MM.1S (cell line): ENCODE measurements at regions not wholly inside any gene's neighbourhood (a gene's known extent, or its start where the extent isn't known, plus 50 kb on each side); places are given as distances from the start of the nearest gene placed in this dataset.

Experiments
- DNase-seq: peaks from one replicate; pipeline ENCODE4 v3.0.0-alpha.2; 2015
- H2AFZ ChIP-seq: fragments of 300-600 bp; sonication (generic); 2 replicates; pipeline ENCODE4 v1.6.0; 2016; ENCODE audit warnings: antibody characterized with exemption, low read length
- H3F3A ChIP-seq: fragments of 300-600 bp; sonication (generic); 2 replicates; pipeline ENCODE4 v1.6.1; 2016; ENCODE audit warnings: mild to moderate bottlenecking, antibody characterized with exemption, low read length, moderate library complexity, mixed read lengths; ENCODE audit not compliant: insufficient read depth
- H3K27ac ChIP-seq: fragments of 300-600 bp; sonication (generic); 2 replicates; pipeline ENCODE4 v1.5.1; 2016; ENCODE audit warnings: mild to moderate bottlenecking, low read length
- H3K27me3 ChIP-seq: fragments of 300-600 bp; sonication (generic); replicated peaks from 2 replicates; pipeline ENCODE4 v1.6.0; 2016; ENCODE audit warnings: low read length; ENCODE audit not compliant: insufficient read depth
- H3K36me3 ChIP-seq: fragments of 300-600 bp; sonication (generic); replicated peaks from 2 replicates; pipeline ENCODE4 v1.6.1; 2016; ENCODE audit warnings: mild to moderate bottlenecking, low read length, mixed read lengths; ENCODE audit not compliant: insufficient read depth
- H3K4me1 ChIP-seq: fragments of 300-600 bp; sonication (generic); 2 replicates; pipeline ENCODE4 v1.6.1; 2016; ENCODE audit warnings: low read length, mixed read lengths
- H3K4me2 ChIP-seq: fragments of 300-600 bp; sonication (generic); 2 replicates; pipeline ENCODE4 v1.6.0; 2016; ENCODE audit warnings: low read depth, low read length
- H3K4me3 ChIP-seq: fragments of 300-600 bp; sonication (generic); 2 replicates; pipeline ENCODE4 v1.5.1; 2016; ENCODE audit warnings: low read length, mixed read lengths
- H3K79me2 ChIP-seq: fragments of 300-600 bp; sonication (generic); 2 replicates; pipeline ENCODE4 v1.6.1; 2016; ENCODE audit warnings: mixed run types, low read length, mixed read lengths
- H3K9ac ChIP-seq: fragments of 300-600 bp; sonication (generic); 2 replicates; pipeline ENCODE4 v1.6.1; 2016; ENCODE audit warnings: low read length, mixed read lengths
- H3K9me2 ChIP-seq: fragments of 300-600 bp; sonication (generic); replicated peaks from 2 replicates; pipeline ENCODE4 v1.6.1; 2016; ENCODE audit warnings: mild to moderate bottlenecking, low read length, mixed read lengths; ENCODE audit not compliant: insufficient read depth
- H3K9me3 ChIP-seq: fragments of 300-600 bp; sonication (generic); replicated peaks from 2 replicates; pipeline ENCODE4 v1.6.1; 2016; ENCODE audit warnings: mild to moderate bottlenecking, low read length, mixed read lengths; ENCODE audit not compliant: insufficient read depth
- H4K20me1 ChIP-seq: fragments of 300-600 bp; sonication (generic); 2 replicates; pipeline ENCODE4 v1.6.1; 2016; ENCODE audit warnings: mild to moderate bottlenecking, low read length, moderate library complexity, mixed read lengths; ENCODE audit not compliant: insufficient read depth
- EZH2 ChIP-seq: fragments of 300-600 bp; sonication (generic); optimal IDR thresholded peaks from 2 replicates; pipeline ENCODE3; 2017; ENCODE audit warnings: low read depth, mild to moderate bottlenecking, antibody characterized with exemption, low read length, mixed read lengths
- EZH2phosphoT487 ChIP-seq: fragments of 300-600 bp; sonication (generic); IDR thresholded peaks from 2 replicates; pipeline ENCODE4 v1.6.1; 2018; ENCODE audit warnings: antibody characterized with exemption, low read length
- TF ChIP-seq, protein P1 (sequence below): fragments of 300-600 bp; sonication (generic); IDR thresholded peaks from 2 replicates; pipeline ENCODE4 v1.5.1; 2016; ENCODE audit warnings: antibody characterized with exemption, low read length, mixed read lengths

DNA sequence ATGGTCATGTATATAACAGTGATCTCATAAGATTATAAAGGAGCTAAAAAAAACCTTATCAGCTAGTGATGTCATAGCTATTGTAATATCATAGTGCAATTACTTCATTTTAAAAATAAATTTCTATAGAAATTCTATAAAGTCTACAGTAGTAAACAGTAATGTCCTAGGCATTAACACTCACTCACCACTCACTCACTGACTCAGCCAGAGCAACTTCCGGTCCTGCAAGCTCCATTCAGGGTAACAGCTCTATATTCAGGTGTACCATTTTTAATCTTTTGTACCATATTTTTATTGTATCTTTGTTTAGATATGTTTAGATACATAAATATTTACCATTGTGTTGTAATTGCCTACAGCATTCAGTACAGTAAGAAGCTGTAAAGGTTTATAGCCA lies 524.4 kb upstream of the CDH5 start:
- H3K36me3 ChIP-seq, result no peaks in the 10 kb centered on the region
- H3K9ac ChIP-seq, result no peak overlapping the region
- H3K4me2 ChIP-seq, result no peak overlapping the region
- no peak overlapping the region for H3K27ac ChIP-seq
- no peak for DNase-seq
- H4K20me1 ChIP-seq, result no peaks in the 10 kb centered on the region
- H3K4me1 ChIP-seq, result peaks cover 18% of the 10 kb centered on the region
- no peaks in the 10 kb centered on the region for H3K9me3 ChIP-seq
- no peak for TF ChIP-seq EZH2
- TF ChIP-seq, protein P1, sequence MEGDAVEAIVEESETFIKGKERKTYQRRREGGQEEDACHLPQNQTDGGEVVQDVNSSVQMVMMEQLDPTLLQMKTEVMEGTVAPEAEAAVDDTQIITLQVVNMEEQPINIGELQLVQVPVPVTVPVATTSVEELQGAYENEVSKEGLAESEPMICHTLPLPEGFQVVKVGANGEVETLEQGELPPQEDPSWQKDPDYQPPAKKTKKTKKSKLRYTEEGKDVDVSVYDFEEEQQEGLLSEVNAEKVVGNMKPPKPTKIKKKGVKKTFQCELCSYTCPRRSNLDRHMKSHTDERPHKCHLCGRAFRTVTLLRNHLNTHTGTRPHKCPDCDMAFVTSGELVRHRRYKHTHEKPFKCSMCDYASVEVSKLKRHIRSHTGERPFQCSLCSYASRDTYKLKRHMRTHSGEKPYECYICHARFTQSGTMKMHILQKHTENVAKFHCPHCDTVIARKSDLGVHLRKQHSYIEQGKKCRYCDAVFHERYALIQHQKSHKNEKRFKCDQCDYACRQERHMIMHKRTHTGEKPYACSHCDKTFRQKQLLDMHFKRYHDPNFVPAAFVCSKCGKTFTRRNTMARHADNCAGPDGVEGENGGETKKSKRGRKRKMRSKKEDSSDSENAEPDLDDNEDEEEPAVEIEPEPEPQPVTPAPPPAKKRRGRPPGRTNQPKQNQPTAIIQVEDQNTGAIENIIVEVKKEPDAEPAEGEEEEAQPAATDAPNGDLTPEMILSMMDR, result no peak
- TF ChIP-seq EZH2phosphoT487, result no peak
- H3K9me2 ChIP-seq, result no peaks in the 10 kb centered on the region
- H3F3A ChIP-seq, result peaks cover 9% of the 10 kb centered on the region
- H3K79me2 ChIP-seq, result no peaks in the 10 kb centered on the region
- no peak overlapping the region for H2AFZ ChIP-seq
- H3K27me3 ChIP-seq, result no peaks in the 10 kb centered on the region
- H3K4me3 ChIP-seq, result no peak overlapping the region

DNA sequence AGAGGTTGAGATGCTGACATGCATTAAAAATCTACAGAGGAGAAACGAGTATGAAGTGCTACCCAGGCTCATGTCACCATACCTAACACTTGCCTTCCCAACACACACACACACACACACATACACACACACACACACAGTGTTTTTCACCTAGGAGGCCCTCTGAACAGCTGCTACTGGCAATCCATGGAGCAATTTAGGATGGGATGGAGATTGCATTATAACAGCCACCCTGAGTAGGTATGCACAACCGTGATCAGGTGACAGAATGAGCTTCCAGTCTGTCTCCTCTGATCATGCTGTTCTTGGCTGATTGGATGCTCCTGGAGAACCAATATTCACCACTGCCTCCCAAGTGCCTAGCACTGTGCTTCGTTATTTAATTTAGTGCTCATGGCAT lies 528.5 kb upstream of the CDH5 start:
- no peak overlapping the region for H2AFZ ChIP-seq
- H3F3A ChIP-seq, result peaks cover 9% of the 10 kb centered on the region
- no peak for TF ChIP-seq EZH2phosphoT487
- TF ChIP-seq EZH2, result no peak
- TF ChIP-seq, protein P1, result no peak
- H3K9ac ChIP-seq, result no peak overlapping the region
- H3K9me3 ChIP-seq, result no peaks in the 10 kb centered on the region
- H3K4me2 ChIP-seq, result peak overlapping the region; percentile 64
- no peaks in the 10 kb centered on the region for H4K20me1 ChIP-seq
- H3K4me1 ChIP-seq, result peaks cover 26% of the 10 kb centered on the region
- DNase-seq, result no peak
- H3K27me3 ChIP-seq, result no peaks in the 10 kb centered on the region
- no peaks in the 10 kb centered on the region for H3K79me2 ChIP-seq
- no peak overlapping the region for H3K4me3 ChIP-seq
- peak overlapping the region; percentile 57; the same call in 1 of the 2 replicates for H3K27ac ChIP-seq
- no peaks in the 10 kb centered on the region for H3K9me2 ChIP-seq
- no peaks in the 10 kb centered on the region for H3K36me3 ChIP-seq

DNA sequence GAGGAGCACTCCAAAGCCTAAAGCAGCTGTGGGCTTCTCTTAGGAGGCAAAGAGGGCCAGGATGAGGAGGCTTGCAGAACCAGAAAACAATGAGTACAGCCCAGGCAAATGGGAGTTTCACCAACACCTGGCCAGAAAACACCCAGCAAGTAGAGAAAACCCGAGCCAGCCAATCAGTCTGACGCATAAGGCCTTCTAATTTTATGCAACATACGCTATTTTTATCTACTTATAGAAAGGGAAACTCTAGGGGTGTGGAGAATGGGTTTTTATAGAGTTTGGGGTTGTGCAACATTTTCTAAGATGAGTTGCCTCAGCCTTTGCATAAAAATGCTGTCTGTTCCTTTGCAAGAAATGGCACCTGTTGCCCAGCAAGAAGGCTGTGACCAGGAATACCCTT lies 529.0 kb upstream of the CDH5 start:
- Histone ChIP-seq H3K4me3 (no peak overlapping the region), H3K27me3 (no peaks in the 10 kb centered on the region), H3K79me2 (no peaks in the 10 kb centered on the region), H3K36me3 (no peaks in the 10 kb centered on the region), H3K9me3 (no peaks in the 10 kb centered on the region), H4K20me1 (no peaks in the 10 kb centered on the region), H2AFZ (no peak overlapping the region), H3K9me2 (no peaks in the 10 kb centered on the region), H3K27ac (peak overlapping the region; percentile 57; the same call in 1 of the 2 replicates), H3K9ac (no peak overlapping the region), H3K4me1 (peaks cover 26% of the 10 kb centered on the region), H3K4me2 (peak overlapping the region; percentile 64), H3F3A (peaks cover 9% of the 10 kb centered on the region)
- TF ChIP-seq EZH2phosphoT487, result no peak
- TF ChIP-seq, protein P1, result no peak
- no peak for TF ChIP-seq EZH2
- peak; percentile 82 for DNase-seq

DNA sequence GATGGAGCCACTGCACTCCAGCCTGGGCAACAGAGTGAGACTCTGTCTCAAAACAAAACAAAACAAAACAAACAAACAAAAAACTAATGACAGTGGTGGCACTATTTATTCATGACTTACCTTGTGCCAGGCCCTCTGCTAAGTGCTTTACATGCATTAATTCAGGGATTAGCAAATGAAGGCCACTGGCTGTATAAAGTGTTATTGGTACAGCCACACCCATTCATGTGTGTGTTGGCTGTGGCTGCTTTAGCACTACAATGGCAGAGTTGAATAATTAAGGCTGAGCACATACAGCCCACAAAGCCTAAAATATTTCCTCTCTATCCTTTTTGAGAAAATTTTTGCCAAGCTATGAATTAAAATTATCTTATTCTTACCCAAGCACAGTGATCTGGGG lies 531.8 kb upstream of the CDH5 start:
- peaks cover 9% of the 10 kb centered on the region for H3F3A ChIP-seq
- H3K27me3 ChIP-seq, result no peaks in the 10 kb centered on the region
- no peak overlapping the region for H3K9ac ChIP-seq
- no peaks in the 10 kb centered on the region for H3K9me3 ChIP-seq
- DNase-seq, result no peak
- H3K79me2 ChIP-seq, result no peaks in the 10 kb centered on the region
- no peaks in the 10 kb centered on the region for H4K20me1 ChIP-seq
- H3K36me3 ChIP-seq, result no peaks in the 10 kb centered on the region
- TF ChIP-seq EZH2phosphoT487 (no peak), EZH2 (no peak)
- TF ChIP-seq, protein P1, result no peak
- no peak overlapping the region for H3K4me3 ChIP-seq
- H3K4me2 ChIP-seq, result no peak overlapping the region
- H3K9me2 ChIP-seq, result no peaks in the 10 kb centered on the region
- H3K27ac ChIP-seq, result no peak overlapping the region
- H3K4me1 ChIP-seq, result peaks cover 26% of the 10 kb centered on the region
- H2AFZ ChIP-seq, result no peak overlapping the region
